ENCODE measurements at regions not wholly inside any gene's neighbourhood (a gene's known extent, or its start where the extent isn't known, plus 50 kb on each side); places are given as distances from the start of the nearest gene placed in this dataset.

DNA sequence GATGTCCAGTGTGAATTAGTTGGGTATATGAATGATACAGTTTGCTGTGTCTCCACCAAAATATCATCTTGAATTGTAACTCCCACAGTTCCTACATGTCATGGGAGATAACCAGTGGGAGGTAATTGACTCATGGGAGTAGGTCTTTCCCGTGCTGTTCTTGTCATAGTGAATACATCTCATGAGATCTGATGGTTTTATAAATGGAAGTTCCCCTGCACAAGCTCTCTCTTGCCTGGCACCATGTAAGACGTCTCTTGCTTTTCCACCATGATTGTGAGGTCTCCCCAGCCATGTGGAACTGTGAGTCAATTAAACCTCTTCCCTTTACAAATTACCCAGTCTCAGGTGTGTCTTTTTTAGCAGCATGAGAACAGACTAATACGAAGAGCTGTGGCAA lies 223.0 kb downstream of the AJAP1 start:
- DNase-seq (ENCODE audit: low spot score) = no peak
- Histone ChIP-seq H3K36me3 (ENCODE audit: control insufficient read depth in 4 of 4, insufficient read depth in 3 of 4, low read depth in 1 of 4, low read length in 3 of 4) (no peaks in the 10 kb centered on the region), H3K9me3 (ENCODE audit: control insufficient read depth in 4 of 4, low read length in 3 of 4) (no peaks in the 10 kb centered on the region), H3K27ac (ENCODE audit: low read depth in 1 of 2, low read length in 2 of 2) (no peak overlapping the region), H3K4me1 (ENCODE audit: control insufficient read depth in 4 of 4, insufficient read depth in 4 of 4, low read length in 3 of 4) (no peaks in the 10 kb centered on the region), H3K9ac (ENCODE audit: low read depth in 1 of 2, low read length in 2 of 2) (no peak overlapping the region), H3K4me3 (ENCODE audit: low read depth in 1 of 3, low read length in 3 of 3) (no peak overlapping the region), H3K27me3 (ENCODE audit: control insufficient read depth in 4 of 4, insufficient read depth in 4 of 4, low read length in 3 of 4) (peaks cover 0 to 9% (median 0%) of the 10 kb centered on the region in 4 donors)
- WGBS = 61% methylated on average over 3 of the region's 3 CpGs
- no peak for TF ChIP-seq YY1 (IDR thresholded peaks at IDR 0.05)
- TF ChIP-seq FOXA1 (IDR thresholded peaks at IDR 0.05) = no peak
- TF ChIP-seq RAD21 (IDR thresholded peaks at IDR 0.05) = no peak
- no peak for TF ChIP-seq JUND (IDR thresholded peaks at IDR 0.05)
- TF ChIP-seq, protein P1, sequence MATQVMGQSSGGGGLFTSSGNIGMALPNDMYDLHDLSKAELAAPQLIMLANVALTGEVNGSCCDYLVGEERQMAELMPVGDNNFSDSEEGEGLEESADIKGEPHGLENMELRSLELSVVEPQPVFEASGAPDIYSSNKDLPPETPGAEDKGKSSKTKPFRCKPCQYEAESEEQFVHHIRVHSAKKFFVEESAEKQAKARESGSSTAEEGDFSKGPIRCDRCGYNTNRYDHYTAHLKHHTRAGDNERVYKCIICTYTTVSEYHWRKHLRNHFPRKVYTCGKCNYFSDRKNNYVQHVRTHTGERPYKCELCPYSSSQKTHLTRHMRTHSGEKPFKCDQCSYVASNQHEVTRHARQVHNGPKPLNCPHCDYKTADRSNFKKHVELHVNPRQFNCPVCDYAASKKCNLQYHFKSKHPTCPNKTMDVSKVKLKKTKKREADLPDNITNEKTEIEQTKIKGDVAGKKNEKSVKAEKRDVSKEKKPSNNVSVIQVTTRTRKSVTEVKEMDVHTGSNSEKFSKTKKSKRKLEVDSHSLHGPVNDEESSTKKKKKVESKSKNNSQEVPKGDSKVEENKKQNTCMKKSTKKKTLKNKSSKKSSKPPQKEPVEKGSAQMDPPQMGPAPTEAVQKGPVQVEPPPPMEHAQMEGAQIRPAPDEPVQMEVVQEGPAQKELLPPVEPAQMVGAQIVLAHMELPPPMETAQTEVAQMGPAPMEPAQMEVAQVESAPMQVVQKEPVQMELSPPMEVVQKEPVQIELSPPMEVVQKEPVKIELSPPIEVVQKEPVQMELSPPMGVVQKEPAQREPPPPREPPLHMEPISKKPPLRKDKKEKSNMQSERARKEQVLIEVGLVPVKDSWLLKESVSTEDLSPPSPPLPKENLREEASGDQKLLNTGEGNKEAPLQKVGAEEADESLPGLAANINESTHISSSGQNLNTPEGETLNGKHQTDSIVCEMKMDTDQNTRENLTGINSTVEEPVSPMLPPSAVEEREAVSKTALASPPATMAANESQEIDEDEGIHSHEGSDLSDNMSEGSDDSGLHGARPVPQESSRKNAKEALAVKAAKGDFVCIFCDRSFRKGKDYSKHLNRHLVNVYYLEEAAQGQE (IDR thresholded peaks at IDR 0.05) = no peak
- no peak for TF ChIP-seq SP1 (IDR thresholded peaks at IDR 0.05)
- TF ChIP-seq, protein P2, sequence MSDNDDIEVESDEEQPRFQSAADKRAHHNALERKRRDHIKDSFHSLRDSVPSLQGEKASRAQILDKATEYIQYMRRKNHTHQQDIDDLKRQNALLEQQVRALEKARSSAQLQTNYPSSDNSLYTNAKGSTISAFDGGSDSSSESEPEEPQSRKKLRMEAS (IDR thresholded peaks at IDR 0.05) = no peak
- TF ChIP-seq, protein P3, sequence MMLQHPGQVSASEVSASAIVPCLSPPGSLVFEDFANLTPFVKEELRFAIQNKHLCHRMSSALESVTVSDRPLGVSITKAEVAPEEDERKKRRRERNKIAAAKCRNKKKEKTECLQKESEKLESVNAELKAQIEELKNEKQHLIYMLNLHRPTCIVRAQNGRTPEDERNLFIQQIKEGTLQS (IDR thresholded peaks at IDR 0.05) = no peak

DNA sequence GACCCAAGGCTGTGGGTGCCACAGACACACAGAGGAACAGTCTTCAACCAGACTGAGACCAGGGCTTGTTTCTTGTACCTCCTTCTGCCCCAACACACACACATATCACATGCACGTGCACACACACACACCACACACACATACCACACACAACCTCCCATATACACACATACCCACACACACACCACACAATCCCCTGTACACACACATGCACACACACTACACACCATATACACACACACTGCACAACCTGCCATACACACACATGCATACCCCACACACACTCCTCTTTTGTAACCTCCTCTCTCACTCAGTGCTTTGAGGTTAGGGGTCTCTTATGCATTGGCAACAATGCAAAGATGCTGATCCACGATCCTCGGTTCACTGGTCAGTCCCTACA lies 217.0 kb downstream of the AJAP1 start:
- Histone ChIP-seq H3K4me1 (ENCODE audit: control insufficient read depth in 4 of 4, insufficient read depth in 4 of 4, low read length in 3 of 4) (no peaks in the 10 kb centered on the region), H3K36me3 (ENCODE audit: control insufficient read depth in 4 of 4, insufficient read depth in 3 of 4, low read depth in 1 of 4, low read length in 3 of 4) (no peaks in the 10 kb centered on the region), H3K4me3 (ENCODE audit: low read depth in 1 of 3, low read length in 3 of 3) (no peak overlapping the region), H3K27me3 (ENCODE audit: control insufficient read depth in 4 of 4, insufficient read depth in 4 of 4, low read length in 3 of 4) (peaks cover 0 to 4% (median 0%) of the 10 kb centered on the region in 4 donors), H3K9me3 (ENCODE audit: control insufficient read depth in 4 of 4, low read length in 3 of 4) (no peaks in the 10 kb centered on the region), H3K9ac (ENCODE audit: low read depth in 1 of 2, low read length in 2 of 2) (no peak overlapping the region), H3K27ac (ENCODE audit: low read depth in 1 of 2, low read length in 2 of 2) (no peak overlapping the region)
- TF ChIP-seq GABPA (IDR thresholded peaks at IDR 0.05 in 1 of 2, conservative IDR thresholded peaks at IDR 0.05 in 1 of 2) (no peak), YY1 (IDR thresholded peaks at IDR 0.05) (no peak), HNF4A (conservative IDR thresholded peaks at IDR 0.05) (no peak), NR2F2 (IDR thresholded peaks at IDR 0.05) (no peak), FOXA2 (IDR thresholded peaks at IDR 0.05) (no peak), EGR1 (IDR thresholded peaks at IDR 0.05; ENCODE audit: low read depth in 2 of 2) (no peak), RXRA (IDR thresholded peaks at IDR 0.05) (no peak), HNF4G (IDR thresholded peaks at IDR 0.05) (no peak), SP1 (IDR thresholded peaks at IDR 0.05) (no peak), TAF1 (conservative IDR thresholded peaks at IDR 0.05) (no peak)
- TF ChIP-seq, protein P2 (IDR thresholded peaks at IDR 0.05) = no peak
- TF ChIP-seq, protein P3 (IDR thresholded peaks at IDR 0.05) = no peak
- TF ChIP-seq, protein P4, sequence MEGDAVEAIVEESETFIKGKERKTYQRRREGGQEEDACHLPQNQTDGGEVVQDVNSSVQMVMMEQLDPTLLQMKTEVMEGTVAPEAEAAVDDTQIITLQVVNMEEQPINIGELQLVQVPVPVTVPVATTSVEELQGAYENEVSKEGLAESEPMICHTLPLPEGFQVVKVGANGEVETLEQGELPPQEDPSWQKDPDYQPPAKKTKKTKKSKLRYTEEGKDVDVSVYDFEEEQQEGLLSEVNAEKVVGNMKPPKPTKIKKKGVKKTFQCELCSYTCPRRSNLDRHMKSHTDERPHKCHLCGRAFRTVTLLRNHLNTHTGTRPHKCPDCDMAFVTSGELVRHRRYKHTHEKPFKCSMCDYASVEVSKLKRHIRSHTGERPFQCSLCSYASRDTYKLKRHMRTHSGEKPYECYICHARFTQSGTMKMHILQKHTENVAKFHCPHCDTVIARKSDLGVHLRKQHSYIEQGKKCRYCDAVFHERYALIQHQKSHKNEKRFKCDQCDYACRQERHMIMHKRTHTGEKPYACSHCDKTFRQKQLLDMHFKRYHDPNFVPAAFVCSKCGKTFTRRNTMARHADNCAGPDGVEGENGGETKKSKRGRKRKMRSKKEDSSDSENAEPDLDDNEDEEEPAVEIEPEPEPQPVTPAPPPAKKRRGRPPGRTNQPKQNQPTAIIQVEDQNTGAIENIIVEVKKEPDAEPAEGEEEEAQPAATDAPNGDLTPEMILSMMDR (IDR thresholded peaks at IDR 0.05; ENCODE audit: low read depth, low read length, missing input control) = no peak
- DNase-seq (ENCODE audit: low spot score) = no peak
- WGBS = 79% methylated on average over 3 of the region's 3 CpGs
